Hepatocyte (in vitro differentiated cells): ENCODE measurements at regions not wholly inside any gene's neighbourhood (a gene's known extent, or its start where the extent isn't known, plus 50 kb on each side); places are given as distances from the start of the nearest gene placed in this dataset.

Experiments
- EZH2 ChIP-seq: fragments of 200-600 bp; sonication (generic); IDR thresholded peaks from 2 replicates; pipeline ENCODE4 v1.6.1; 2016; ENCODE audit warnings: antibody characterized with exemption, mild to moderate bottlenecking, borderline replicate concordance
- EZH2phosphoT487 ChIP-seq: fragments of 200-600 bp; sonication (generic); IDR thresholded peaks from one replicate; pipeline ENCODE4 v1.6.1; 2018; ENCODE audit warnings: antibody characterized with exemption, mild to moderate bottlenecking, low read depth, moderate library complexity; ENCODE audit not compliant: unreplicated experiment, severe bottlenecking
- TF ChIP-seq, protein P1 (sequence below): fragments of 200-600 bp; sonication (generic); IDR thresholded peaks from 2 replicates; pipeline ENCODE4 v1.5.1; 2016; ENCODE audit warnings: antibody characterized with exemption, mild to moderate bottlenecking; ENCODE audit not compliant: poor library complexity

DNA sequence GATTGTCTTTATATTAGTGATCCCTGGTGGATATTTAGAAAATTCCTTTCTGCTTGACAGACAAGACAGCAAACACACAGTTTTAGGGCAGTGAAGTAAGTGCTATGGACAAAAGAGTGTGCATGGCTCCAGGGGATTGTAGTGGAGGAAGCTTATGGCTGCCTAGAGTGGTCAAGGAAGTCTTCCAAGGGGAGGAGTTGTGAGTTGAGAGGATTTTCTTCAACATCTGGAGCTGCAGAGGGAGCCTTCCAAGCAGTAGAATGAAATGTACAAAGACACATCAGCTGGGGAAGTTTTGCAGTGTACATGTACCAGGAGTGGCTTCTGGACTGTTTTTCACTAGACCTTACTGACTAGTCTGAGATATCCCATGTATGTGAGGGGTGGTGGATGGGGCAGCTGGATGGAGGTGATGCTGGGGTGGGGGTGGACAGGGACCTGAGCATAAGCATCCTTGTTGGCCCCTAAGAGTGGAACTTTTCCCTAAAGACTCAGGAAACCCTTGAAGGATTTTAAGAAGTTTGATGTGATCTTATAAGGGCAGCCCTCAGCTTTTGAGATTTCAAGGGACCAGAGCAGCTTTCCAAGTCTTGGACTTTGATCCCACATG, 160.5 kb upstream of the TAPT1 start:
- TF ChIP-seq, protein P1, sequence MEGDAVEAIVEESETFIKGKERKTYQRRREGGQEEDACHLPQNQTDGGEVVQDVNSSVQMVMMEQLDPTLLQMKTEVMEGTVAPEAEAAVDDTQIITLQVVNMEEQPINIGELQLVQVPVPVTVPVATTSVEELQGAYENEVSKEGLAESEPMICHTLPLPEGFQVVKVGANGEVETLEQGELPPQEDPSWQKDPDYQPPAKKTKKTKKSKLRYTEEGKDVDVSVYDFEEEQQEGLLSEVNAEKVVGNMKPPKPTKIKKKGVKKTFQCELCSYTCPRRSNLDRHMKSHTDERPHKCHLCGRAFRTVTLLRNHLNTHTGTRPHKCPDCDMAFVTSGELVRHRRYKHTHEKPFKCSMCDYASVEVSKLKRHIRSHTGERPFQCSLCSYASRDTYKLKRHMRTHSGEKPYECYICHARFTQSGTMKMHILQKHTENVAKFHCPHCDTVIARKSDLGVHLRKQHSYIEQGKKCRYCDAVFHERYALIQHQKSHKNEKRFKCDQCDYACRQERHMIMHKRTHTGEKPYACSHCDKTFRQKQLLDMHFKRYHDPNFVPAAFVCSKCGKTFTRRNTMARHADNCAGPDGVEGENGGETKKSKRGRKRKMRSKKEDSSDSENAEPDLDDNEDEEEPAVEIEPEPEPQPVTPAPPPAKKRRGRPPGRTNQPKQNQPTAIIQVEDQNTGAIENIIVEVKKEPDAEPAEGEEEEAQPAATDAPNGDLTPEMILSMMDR: no peak
- no peak for TF ChIP-seq EZH2phosphoT487
- no peak for TF ChIP-seq EZH2
